WI38 (cell line): ENCODE measurements at regions not wholly inside any gene's neighbourhood (a gene's known extent, or its start where the extent isn't known, plus 50 kb on each side); places are given as distances from the start of the nearest gene placed in this dataset.
"Not testable (repeated sequence)": the region's sequence is repeated elsewhere in the genome, so short reads cannot be mapped to it uniquely, and the experiment has no call there.

ENCODE experiments used
- H3K4me3 ChIP-seq: 2 replicates; pipeline ENCODE4 v1.5.1; 2011; ENCODE audit warnings: low read depth, mild to moderate bottlenecking, control low read depth, low read length
- CTCF ChIP-seq: IDR thresholded peaks from 2 replicates; pipeline ENCODE4 v1.5.1; 2012; ENCODE audit warnings: low read depth, mild to moderate bottlenecking, control low read depth, low read length

- H3K4me3 ChIP-seq: not testable (repeated sequence)
These were observed 203.2 kb downstream of the SNCAIP start for GRCh38 chr5:122515210-122515609.

- peak; percentile 60 for TF ChIP-seq CTCF
- H3K4me3 ChIP-seq: no peak overlapping the region
These were observed 203.8 kb downstream of the SNCAIP start for GRCh38 chr5:122515709-122516431.

GRCh38 chr5:122516432-122516743, 204.4 kb downstream of the SNCAIP start:
- H3K4me3 ChIP-seq: no peak overlapping the region
- TF ChIP-seq CTCF: no peak

GRCh38 chr5:122517091-122517490, 205.1 kb downstream of the SNCAIP start:
- TF ChIP-seq CTCF: no peak
- H3K4me3 ChIP-seq: no peak overlapping the region

GRCh38 chr5:122523776-122524175, 211.7 kb downstream of the SNCAIP start:
- no peak overlapping the region for H3K4me3 ChIP-seq
- no peak for TF ChIP-seq CTCF

GRCh38 chr5:122527547-122527946, 215.5 kb downstream of the SNCAIP start:
- H3K4me3 ChIP-seq: no peak overlapping the region
- TF ChIP-seq CTCF: no peak

- TF ChIP-seq CTCF: no peak
- no peak overlapping the region for H3K4me3 ChIP-seq
These were observed 220.0 kb downstream of the SNCAIP start for GRCh38 chr5:122532035-122532434.

GRCh38 chr5:122533825-122534224, 221.8 kb downstream of the SNCAIP start:
- TF ChIP-seq CTCF: no peak
- no peak overlapping the region for H3K4me3 ChIP-seq
